CD4-positive, alpha-beta T cell treated with Interleukin-2 at 100 ng/mL for 4 hours (primary cell): ENCODE measurements at regions not wholly inside any gene's neighbourhood (a gene's known extent, or its start where the extent isn't known, plus 50 kb on each side); places are given as distances from the start of the nearest gene placed in this dataset.

ENCODE experiments used
- DNase-seq: peaks from one replicate; pipeline ENCODE4 v3.0.0-alpha.2; 2020; ENCODE audit warnings: low spot score

DNA sequence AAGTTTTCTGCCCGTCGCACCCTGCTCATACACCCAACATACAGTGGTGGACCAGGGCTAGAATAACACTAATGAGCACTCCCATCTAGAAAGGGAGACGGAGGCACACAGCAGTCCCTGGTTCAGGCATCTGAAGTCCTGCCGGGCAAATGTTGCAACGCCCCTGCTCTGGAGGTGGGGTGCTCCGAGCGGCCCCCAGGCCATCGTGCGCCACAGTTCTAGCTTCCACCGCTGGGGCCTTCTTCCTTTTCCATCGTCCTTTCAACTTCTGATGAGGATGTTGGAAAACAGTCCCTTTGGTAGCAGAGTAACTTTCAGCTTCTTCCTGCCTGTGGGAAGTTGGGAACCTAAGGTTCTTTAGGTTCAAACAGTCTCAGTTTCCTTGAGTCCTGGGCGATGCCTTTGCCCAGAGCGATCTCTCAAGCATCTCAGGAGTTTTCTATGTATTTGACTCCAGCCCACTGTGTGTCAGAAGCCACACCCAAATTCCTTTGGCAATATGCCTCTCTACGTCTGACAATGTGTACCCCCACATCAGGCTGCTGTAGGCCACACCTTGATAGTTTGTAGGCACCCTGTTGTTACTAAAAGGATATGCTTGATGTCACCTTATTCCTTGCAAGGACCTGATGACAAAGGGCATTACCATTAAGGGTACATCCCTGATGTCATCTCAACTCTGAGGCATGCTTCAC is 258.8 kb downstream of the GLI2 start:
- DNase-seq, result no peak

DNA sequence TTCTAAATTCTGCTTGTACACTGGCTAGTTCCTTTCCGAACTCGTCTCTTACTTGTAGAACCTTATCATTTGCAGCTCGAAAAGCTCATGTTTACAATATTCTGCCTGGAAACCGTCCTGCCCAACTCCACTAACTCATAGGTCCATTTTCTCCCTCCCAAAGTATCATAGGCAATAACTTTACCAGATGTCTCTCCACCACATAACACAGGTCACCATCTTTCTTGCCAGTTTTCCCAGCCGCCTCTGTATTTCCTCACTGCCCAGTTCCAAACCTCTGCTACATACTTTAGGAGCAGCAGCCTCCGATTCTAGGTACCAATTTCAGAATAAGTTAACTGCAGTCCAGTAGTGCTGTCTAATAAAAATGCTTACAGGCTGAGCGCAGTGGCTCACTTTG is 259.5 kb downstream of the GLI2 start:
- no peak for DNase-seq

DNA sequence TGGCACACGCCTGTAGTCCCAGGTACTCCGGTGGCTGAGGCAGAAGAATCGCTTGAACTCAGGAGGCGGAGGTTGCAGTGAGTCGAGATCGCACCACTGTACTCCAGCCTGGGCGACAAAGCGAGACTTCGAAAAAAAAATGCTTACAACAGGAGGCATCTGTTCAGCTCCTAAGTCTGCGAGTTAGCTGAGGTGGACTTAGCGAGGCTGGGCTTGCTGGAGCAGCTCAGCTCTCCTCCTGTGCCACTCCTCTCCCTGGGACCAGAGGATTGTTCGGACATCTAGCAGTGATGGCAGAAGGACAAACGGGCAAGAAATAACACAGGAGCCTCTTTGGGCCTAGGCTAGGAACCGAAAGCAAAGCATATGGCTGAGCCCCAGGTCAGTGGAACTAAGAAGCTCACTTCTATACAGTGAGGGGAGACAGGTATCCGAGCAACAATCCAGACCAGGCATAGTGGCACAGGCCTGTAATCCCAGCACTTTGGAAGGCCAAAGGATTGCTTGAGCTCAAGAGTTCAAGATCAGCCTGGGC is 260.1 kb downstream of the GLI2 start:
- DNase-seq, result no peak

DNA sequence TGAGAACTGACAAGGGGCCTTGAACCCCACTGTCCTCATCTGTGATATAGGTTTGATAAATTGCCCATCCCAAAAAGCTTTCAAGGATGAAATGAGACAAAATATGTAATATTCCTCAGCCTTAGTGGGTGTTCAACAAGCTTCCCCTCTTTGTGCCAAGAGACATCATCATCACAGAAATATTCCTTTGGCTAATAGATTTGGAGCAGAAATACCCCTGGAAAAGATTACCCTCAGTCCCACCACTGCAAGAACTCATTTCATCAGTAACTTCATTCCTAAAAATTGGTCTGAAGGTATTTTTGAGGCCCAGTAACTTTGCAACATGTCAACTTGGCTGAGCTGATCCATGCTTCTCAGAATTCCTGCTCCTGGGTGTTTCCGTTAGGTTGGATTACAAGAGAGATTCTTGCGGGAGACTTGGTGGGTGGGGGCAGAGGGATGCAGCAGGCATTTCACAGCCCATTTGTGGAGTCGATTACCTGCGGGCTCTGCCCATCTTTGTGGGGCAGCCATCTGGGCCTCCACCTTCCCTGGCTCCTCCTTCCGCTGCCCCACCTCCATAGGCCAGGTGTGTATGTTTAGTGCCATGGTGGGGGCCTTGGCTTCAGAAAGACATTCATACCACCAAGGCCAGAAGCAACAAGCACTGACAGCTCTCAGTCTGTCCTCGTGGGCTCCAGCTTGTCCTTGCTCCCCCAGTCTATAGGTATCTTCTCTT is 263.9 kb downstream of the GLI2 start:
- no peak for DNase-seq

DNA sequence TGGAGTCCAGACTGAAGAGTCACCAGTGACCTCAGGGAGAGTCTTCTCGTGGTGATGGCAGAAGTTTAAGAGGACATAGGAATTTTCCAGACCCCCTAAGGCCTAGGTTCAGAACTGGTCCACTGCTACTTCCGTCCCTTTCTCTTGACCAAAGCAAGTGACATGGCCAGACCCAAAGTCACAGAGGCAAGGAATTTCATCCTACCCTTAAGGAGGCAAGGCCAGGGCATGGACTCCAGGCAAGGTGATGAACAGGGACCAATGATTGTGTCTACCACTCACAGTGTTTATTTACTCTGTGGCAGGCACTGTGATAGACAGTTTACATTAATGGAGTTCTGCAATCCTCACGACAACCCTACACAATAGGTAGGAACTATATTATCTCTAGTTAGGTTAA is 265.1 kb downstream of the GLI2 start:
- DNase-seq, result no peak

DNA sequence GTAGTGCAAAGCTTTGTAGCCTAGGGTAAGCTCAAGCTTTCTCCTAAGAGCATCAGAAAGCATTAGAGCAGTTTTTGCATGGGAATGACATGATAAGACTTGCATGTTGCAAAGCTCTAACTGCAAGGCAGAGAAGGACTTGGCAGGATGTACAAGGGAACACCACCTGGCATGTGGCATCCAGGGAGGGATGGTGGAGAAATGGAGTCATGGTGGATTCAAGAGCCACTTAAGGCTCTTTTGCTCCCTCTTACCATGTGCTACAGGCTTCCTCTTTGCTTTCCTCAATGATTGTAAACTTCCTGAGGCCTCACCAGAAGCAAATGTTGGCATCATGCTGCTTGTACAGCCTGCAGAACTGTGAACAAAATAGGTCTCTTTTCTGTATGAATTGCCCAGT is 266.0 kb downstream of the GLI2 start:
- DNase-seq, result no peak

DNA sequence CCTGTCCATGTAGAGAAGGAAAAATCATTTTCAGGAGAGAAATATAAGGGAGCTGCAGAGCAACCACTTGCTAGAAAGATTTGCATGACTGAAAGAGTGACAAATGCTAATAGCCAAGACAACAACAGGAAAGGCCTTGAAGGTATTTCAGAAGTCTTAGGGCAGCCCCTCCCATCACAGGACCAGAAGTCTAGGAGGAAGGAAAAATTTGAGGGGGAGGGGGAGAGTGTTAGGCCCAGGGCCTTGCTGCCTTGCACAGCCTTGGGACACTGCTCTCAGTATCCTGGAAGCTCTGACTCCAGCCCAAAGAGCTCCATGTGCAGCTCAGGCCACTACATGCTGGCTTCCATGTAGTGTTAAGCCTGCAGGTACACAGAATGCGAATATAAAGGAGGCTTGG is 266.9 kb downstream of the GLI2 start:
- no peak for DNase-seq

DNA sequence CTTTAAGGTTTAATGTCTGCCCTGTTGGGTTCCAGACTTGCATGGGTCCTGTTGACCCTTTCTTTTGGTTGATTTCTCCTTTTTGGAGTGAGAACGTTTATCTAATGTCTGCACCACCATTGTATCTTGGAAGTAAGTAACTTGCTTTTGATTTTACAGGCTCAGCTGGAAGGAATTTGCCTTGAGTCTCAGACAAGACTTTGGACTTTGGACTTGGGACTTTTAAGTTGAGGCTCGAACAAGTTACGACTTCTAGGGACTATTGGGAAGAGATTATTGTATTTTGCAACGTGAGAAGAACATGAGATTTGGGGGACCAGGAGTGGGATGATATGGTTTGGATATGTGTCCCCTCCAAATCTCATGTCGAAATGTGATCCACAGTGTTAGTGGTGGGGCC is 267.7 kb downstream of the GLI2 start:
- DNase-seq, result no peak

DNA sequence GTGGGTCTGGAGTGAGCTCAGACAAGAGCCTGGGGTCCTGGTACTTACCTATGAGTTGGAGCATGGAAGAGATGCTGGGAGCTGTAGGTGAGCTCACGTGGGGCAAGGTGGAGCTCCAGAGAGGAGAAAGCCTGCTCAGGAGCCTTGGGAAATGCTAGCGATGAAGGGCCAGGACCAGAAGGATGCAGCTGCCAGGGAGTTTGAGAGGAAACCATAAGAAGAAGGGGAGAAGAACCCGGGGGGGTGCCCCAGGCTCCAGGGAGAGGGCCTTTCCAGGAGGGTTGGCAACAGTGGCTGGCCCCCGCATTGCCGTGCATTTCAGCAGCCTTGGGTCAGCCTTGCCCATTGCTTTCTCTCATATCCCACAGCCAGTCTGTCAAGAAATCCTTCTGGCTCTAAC is 268.7 kb downstream of the GLI2 start:
- DNase-seq, result no peak

DNA sequence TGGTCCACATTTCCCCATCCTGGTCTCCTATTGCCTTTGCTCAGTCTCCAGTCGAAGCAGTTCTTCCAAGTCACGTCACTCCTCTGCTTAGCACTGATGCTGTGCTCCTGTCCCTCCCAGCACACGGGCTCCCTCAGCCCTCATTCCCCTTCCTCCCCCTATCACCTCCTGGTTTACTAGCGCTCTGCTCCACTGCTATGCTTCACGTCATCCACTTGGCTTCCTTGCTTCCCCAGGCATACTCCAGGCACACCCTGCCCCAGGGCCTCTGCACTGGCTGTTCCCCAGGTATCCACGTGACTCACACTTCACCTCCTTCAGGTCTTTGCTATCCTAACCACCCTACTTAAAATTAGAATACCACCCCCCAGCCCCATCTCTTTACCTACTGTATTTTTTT is 269.3 kb downstream of the GLI2 start:
- DNase-seq, result no peak

DNA sequence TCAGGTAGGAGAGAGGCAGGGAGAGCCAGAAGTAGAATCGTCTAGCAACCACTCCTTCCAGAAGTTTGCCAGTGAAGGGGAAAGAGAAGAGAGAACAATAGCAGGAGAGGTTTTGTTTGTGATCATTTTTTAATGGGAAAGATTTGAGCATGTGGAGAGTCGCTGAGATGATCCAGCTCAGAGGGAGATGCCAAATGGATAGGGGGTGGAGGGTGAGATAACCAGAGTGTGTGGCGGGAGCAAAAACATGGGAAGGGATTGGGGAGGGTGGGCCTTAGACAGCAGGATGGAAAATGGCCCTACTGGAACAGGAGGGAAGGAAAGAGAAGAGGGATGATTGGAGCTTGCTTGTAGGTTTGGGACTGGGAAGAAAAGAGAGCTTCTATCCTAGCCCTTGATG is 269.8 kb downstream of the GLI2 start:
- no peak for DNase-seq

DNA sequence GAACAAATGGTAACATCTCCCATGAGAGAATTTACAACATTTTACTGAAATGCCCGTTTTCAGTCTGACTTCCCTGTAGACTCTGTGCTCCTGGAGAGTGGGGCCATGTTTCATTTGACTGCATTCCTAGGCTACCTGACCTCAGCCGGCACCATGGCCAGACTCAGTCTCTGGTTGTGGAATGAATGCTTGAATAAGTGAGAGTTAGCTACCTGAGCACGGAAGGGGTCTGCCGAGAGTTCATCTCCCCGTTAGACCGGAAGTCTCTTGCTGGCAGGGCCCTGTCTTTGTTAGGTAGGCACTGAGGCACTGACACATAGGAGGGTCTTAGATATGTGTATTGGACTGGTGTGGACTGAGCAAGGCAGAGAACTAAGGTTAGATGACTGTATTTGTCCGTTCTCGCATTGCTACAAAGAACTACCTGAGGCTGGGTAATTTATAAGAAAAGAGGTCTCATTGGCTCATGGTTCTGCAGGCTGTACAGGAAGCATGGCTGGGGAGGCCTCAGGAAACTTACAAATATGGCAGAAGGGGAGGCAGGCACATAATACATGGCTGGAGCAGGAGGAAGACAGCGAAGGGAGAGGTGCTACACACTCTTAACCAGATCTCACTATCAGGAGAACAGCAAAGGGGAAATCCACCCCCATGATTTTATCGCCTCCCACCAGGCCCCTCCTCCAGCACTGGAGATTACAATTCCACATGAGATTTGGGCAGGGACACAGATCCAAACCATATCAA is 271.2 kb downstream of the GLI2 start:
- DNase-seq, result no peak

DNA sequence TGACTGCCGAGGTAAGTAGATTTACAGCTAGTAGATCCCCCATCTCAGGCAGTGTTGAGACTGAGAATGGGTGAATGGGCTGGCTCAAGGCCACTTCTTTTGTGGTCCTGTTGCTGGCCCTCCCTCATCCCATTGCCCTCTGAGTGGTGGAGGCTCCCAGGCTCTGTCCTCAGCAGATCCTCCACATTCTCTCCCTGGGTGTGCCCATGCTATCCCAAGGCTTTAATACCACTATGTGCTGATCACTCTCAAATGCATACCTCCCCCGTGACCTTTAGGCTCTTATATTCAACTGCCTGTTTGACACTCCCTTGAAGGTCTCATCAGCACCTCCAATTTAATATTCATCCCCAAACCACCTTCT is 271.8 kb downstream of the GLI2 start:
- DNase-seq, result no peak

DNA sequence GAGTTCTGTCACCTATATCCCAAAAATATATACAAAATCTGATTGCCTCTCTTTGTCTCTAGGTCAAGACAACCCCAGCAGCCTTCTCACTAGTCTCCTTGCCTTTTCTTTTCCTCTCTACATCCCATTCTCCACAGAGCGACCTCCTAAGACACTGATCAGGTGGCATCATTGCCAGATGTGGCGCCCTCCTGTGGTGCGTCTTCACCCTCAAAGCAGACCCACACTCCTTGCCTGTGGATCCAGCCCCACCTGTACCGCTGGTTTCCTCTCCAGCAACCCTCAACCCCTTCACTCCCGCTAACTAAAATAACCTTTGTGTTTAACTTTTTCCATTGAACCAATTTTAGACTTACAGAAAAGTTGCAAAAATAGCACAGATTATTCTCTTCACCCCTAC is 273.3 kb downstream of the GLI2 start:
- no peak for DNase-seq

DNA sequence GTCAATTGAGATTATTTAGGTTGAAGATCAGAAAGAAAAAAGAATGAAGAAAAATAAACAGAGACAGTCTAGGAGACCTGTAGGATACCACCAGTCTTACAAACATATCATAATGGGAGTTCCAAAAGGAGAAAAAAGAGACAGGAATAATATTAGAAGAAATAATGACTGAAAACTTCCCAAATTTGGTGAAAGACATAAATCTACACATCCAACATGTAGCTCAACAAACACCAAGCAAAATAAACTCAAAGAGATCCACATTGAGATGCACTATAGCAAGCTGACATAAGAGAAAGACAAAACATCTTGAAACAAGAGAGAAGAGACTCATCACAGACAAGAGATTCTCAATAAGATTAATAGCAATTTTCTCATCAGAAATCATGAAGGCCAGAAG is 274.0 kb downstream of the TFCP2L1 start:
- no peak for DNase-seq

DNA sequence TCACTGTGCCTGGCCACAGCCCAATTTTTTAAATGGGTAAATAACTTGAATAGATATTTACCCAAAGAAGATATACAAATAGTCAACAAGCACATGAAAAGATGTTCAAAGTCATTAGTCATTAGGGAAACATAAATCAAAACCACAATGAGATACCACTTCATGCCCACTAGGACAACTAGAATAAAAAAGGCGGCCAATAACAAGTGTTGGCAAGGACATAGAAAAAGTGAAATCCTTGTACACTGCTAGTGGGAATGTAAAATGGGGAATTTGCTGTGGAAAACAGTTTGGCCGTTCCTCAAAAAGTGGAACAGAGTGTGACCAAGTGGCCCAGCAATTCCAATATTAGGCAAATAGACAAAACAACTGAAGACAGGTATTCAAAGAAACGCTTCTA is 270.1 kb downstream of the TFCP2L1 start:
- no peak for DNase-seq

DNA sequence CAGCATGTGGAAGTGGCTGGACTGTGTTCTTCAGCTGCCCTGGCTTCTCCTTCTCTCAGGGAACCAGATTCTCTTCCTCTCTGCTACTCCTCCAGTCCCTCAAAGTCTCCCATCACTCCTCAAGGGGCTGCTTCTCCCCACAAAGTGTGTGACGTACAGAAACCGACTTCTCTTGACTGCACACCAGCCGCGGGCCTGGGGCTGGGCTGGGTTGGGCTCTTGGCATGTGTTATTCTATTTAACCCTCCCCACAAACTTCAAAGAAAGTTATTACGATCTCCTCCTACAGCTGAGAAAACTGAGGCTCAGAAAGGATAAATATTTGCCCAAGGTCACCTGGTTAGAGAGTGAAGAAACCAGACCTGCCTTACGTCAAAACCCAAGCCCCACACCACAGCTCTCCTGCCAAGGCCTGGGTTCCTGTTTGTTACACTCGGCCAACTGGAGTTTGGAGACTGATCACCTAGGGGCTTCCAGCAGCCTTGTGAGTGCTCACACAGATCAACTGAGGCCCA is 269.0 kb downstream of the TFCP2L1 start:
- no peak for DNase-seq

DNA sequence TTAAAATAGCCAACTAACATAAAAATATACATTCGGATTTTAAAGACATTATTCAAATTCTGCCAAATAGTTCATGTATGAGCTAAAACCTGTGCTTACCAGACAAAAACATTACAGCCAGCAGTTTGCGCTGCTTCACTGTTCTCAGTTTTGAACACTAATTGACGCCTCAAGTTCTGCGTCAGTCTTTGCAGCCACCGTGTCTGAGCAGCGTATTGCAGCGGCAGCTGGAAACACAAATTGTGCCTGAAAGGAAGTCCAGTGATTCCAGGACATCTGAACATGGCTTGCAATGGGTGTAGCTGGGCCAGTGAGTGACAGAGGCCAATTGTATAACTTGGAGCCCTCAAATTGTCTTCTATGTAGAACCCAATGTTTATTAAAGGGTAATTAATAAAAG is 267.6 kb downstream of the TFCP2L1 start:
- no peak for DNase-seq

DNA sequence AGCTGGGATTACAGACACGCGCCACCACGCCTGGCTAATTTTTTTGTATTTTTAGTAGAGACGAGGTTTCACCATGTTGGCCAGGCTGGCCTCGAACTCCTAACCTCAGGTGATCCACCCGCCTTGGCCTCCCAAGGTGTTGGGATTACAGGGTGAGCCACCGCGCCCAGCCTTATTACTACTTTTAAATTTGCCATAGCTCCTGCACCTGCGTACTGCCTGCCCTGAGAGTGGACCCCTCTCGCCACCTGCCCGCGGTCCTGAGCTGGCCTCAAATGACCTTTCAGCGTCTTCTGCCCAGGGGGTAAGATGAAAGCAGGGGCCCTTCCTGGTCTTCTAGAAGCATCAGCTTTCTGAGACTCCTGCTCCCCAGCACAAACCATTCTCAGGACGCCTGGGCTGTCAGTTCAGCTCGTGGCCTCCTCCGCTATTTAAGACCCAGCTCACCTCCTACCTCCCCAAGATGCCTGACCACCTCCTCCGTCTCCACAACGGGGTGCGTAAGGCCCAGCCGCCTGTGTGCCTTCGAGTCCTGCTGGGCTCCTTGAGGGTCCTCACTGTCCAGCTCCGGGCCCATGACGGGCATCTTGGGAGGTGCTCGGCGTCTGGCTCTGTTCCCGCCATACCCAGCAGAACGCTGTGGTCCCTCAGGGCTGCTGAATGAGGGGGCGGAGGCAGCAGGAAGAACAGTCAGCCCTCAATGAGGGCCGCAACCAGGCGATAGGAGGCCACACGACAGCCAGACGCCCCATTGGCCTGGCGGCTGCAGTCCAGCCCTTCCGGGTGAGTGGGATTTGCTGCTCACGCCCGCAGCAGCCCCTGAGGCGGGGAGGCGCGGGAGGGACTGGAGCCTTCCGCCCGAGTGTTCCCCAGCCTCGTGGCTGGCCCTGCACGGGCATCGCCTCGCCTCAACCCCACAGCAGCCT is 266.6 kb downstream of the TFCP2L1 start:
- no peak for DNase-seq

DNA sequence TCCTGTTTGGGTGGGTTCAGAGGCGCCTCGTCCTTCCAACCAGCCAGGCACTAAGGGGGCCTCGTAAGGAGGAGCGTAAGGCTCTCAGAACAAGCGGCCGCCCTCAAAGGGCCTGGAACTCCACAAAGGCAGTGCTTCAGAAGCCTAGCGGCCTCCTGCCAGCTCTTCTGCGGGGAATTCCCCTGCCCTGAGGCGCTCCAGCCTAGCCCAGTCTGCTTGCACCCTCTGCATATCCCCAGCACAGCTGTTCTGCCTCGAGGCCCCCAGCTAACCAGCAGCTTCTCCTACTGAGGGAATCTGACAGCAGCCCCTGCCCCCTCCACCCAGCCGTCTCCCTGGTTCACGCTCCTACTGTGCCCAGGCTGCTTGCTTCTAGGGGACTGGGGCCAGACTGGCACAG is 265.9 kb downstream of the TFCP2L1 start:
- DNase-seq, result no peak

DNA sequence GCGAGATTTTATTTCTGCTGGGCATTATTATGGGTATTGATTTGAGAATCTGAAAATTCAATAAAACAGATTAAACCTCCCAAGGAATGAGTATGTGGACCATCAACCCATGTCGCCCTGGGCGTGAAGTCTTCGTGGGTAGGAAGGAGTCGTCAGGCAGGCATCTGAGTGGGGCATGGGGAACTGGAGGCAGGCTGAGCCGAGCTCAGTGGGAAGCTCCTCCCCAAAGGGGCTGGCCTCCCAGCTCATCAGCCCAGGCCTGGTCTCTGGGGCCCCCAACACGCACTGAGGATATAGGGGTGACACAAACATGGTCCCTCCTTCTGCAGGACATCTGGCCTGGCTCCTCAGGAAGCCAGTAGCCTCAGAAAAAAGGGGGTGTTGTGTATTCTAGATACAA is 265.2 kb downstream of the TFCP2L1 start:
- no peak for DNase-seq

DNA sequence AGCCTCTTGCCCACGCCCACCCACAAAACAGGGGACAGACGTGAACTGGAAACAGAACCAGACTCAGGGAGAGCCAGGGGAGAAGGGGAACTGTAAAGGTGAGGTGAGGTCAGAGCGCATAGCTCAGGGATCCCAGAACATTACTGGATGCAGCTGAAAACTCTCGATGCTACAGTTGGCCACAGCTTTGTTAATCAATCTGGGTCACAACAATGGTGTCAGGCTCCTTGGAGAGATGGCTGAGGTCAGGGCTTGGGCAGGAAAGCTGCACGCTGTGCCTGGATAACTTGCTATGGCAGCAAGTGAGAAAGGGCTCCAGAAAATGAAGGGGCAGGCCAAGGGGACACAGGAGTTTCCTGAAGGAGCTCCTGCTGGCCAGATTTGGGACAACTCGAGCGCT is 263.3 kb downstream of the TFCP2L1 start:
- DNase-seq, result no peak
